ENCODE measurements at regions not wholly inside any gene's neighbourhood (a gene's known extent, or its start where the extent isn't known, plus 50 kb on each side); places are given as distances from the start of the nearest gene placed in this dataset.

DNA sequence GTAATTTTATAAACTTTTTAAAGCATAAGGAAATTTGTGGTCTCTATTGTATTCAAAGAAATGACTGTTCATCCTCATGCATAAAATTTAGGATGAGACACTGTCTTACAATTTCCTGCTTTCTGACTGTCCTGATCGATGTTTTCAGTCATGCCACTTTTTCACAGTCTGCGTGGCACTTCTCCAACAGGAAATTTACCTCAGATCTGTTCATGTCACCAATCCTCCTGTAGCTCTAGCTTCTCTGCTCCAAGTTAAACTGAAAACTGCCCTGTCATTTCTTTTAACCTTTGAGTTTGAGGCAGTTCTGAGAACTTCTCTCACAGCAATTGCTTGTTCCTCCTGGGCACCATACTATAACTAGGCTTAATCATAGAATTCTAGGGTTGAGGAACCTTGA lies 455.1 kb downstream of the EFNA5 start:
- H3K9me3 ChIP-seq: no peaks in the 10 kb centered on the region
- H3K4me1 ChIP-seq: no peaks in the 10 kb centered on the region
- H3K27ac ChIP-seq: no peak overlapping the region
- TF ChIP-seq EP300 (IDR thresholded peaks at IDR 0.05): no peak
- TF ChIP-seq, protein P1, sequence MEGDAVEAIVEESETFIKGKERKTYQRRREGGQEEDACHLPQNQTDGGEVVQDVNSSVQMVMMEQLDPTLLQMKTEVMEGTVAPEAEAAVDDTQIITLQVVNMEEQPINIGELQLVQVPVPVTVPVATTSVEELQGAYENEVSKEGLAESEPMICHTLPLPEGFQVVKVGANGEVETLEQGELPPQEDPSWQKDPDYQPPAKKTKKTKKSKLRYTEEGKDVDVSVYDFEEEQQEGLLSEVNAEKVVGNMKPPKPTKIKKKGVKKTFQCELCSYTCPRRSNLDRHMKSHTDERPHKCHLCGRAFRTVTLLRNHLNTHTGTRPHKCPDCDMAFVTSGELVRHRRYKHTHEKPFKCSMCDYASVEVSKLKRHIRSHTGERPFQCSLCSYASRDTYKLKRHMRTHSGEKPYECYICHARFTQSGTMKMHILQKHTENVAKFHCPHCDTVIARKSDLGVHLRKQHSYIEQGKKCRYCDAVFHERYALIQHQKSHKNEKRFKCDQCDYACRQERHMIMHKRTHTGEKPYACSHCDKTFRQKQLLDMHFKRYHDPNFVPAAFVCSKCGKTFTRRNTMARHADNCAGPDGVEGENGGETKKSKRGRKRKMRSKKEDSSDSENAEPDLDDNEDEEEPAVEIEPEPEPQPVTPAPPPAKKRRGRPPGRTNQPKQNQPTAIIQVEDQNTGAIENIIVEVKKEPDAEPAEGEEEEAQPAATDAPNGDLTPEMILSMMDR (IDR thresholded peaks at IDR 0.05): no peak
- no peak for TF ChIP-seq POLR2AphosphoS5 (IDR thresholded peaks at IDR 0.05)
- DNase-seq (no peak), ATAC-seq (ENCODE audit: low FRiP score in 2 of 2) (no peak)
- no peak overlapping the region for H3K4me3 ChIP-seq
- WGBS, 2 donors: 27 to 34% methylated on average over 2 of the region's 2 CpGs
- H3K27me3 ChIP-seq: no peaks in the 10 kb centered on the region
- H3K36me3 ChIP-seq: no peaks in the 10 kb centered on the region

DNA sequence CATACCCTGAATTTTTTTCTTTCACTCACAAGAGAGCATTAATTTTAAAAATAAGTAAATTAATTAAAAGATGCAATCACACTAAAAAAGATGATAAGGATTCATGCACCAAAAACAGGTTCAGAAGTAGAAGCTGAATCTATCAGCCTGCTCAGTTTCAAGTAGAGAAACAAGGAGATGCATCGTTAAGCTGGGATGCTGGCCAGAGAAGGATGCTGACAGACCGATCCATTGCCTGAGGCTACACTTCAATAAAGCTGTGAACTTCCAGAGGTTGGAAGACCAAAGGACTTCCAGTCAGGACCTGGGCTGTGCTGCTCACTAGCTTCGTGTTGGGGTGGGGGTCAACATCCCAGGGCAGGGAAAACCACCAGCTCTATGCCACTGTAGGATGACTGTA lies 457.7 kb downstream of the EFNA5 start:
- DNase-seq (no peak), ATAC-seq (ENCODE audit: low FRiP score in 2 of 2) (no peak)
- no peak overlapping the region for H3K27ac ChIP-seq
- 65 to 86% methylated on average over 3 of the region's 3 CpGs for WGBS, 2 donors
- H3K9me3 ChIP-seq: no peaks in the 10 kb centered on the region
- H3K27me3 ChIP-seq: no peaks in the 10 kb centered on the region
- TF ChIP-seq POLR2AphosphoS5 (IDR thresholded peaks at IDR 0.05): no peak
- no peak for TF ChIP-seq EP300 (IDR thresholded peaks at IDR 0.05)
- TF ChIP-seq, protein P1 (IDR thresholded peaks at IDR 0.05): no peak
- no peak for TF ChIP-seq POLR2A (IDR thresholded peaks at IDR 0.05)
- H3K4me1 ChIP-seq: no peaks in the 10 kb centered on the region
- H3K4me3 ChIP-seq: no peak overlapping the region
- H3K36me3 ChIP-seq: no peaks in the 10 kb centered on the region

GRCh38 chr5:107211630-107212029 lies 459.1 kb downstream of the EFNA5 start:
- Histone ChIP-seq H3K4me1 (no peaks in the 10 kb centered on the region), H3K4me3 (no peak overlapping the region), H3K27ac (no peak overlapping the region), H3K27me3 (no peaks in the 10 kb centered on the region), H3K9me3 (no peaks in the 10 kb centered on the region), H3K36me3 (no peaks in the 10 kb centered on the region)
- DNase-seq: no peak
- TF ChIP-seq POLR2A (IDR thresholded peaks at IDR 0.05): no peak
- ATAC-seq (ENCODE audit: low FRiP score in 2 of 2): no peak
- 72 to 88% methylated on average over 3 of the region's 3 CpGs for WGBS, 2 donors

DNA sequence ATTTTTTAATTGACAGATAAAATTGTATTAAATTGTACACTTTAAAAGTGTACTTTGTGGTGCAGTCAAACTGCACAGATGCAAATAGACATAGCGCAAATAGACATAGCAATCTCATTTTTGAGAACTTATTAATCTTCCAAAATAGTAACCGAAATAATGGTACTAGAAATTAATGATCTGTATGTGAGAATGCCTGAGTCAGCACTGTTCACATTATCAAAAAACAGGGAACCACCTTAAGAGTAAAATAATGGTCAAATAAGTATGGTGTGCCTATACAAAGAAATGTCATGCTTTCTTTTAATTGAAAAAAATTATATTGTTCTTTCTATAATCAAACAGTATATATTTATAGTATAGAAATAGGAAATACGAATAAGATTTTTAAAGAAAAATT lies 461.9 kb downstream of the EFNA5 start:
- H3K36me3 ChIP-seq: no peaks in the 10 kb centered on the region
- DNase-seq: no peak
- H3K27me3 ChIP-seq: no peaks in the 10 kb centered on the region
- no peaks in the 10 kb centered on the region for H3K9me3 ChIP-seq
- H3K27ac ChIP-seq: no peak overlapping the region
- no peak overlapping the region for H3K4me3 ChIP-seq
- 90 to 94% methylated on average over 3 of the region's 3 CpGs for WGBS, 2 donors
- no peaks in the 10 kb centered on the region for H3K4me1 ChIP-seq
- TF ChIP-seq POLR2AphosphoS5 (IDR thresholded peaks at IDR 0.05): no peak
- TF ChIP-seq POLR2A (IDR thresholded peaks at IDR 0.05): no peak
- TF ChIP-seq, protein P1 (IDR thresholded peaks at IDR 0.05): no peak
- no peak for TF ChIP-seq EP300 (IDR thresholded peaks at IDR 0.05)
- ATAC-seq (ENCODE audit: low FRiP score in 2 of 2): no peak

DNA sequence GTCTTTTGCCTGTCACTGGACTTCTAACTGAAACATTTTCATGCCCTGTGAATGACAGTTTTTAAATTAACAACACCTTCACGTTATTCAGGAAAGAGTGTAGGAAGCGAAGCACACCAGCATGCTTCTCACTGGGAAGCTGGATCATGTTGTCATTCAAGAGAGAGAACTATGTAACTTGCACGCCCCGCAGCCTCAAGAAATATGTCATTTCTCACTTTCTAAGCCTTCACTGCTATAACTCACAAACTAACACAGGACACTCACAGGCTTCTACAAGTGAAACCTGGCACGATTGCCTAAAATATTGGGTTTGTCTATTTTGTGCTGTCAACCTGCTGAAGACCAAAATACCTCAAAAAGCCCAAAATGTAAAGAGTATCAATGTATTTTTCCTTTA lies 466.3 kb downstream of the EFNA5 start:
- no peaks in the 10 kb centered on the region for H3K36me3 ChIP-seq
- H3K4me1 ChIP-seq: no peaks in the 10 kb centered on the region

More for the DNA sequence above, 466.3 kb downstream of the EFNA5 start:
- no peaks in the 10 kb centered on the region for H3K9me3 ChIP-seq
- no peak overlapping the region for H3K4me3 ChIP-seq
- H3K27me3 ChIP-seq: no peaks in the 10 kb centered on the region
- TF ChIP-seq POLR2A (IDR thresholded peaks at IDR 0.05) (no peak), POLR2AphosphoS5 (IDR thresholded peaks at IDR 0.05) (no peak), EP300 (IDR thresholded peaks at IDR 0.05) (no peak)
- TF ChIP-seq, protein P1 (IDR thresholded peaks at IDR 0.05): no peak
- 76 to 79% methylated on average over 5 of the region's 5 CpGs for WGBS, 2 donors
- H3K27ac ChIP-seq: no peak overlapping the region
- no peak for DNase-seq
- ATAC-seq (ENCODE audit: low FRiP score in 2 of 2): no peak
